ENCODE measurements at regions not wholly inside any gene's neighbourhood (a gene's known extent, or its start where the extent isn't known, plus 50 kb on each side); places are given as distances from the start of the nearest gene placed in this dataset.

- no peak for DNase-seq (ENCODE audit: low spot score)
These were observed 54.2 kb upstream of the SPRY4 start for GRCh38 chr5:142378737-142379634.

- DNase-seq (ENCODE audit: low spot score), result no peak
These were observed 51.2 kb upstream of the SPRY4 start for GRCh38 chr5:142375944-142376411.

Data from LoVo (cell line).